Hepatocyte (in vitro differentiated cells): ENCODE measurements at regions not wholly inside any gene's neighbourhood (a gene's known extent, or its start where the extent isn't known, plus 50 kb on each side); places are given as distances from the start of the nearest gene placed in this dataset.

Experiments
- DNase-seq: peaks from one replicate; pipeline ENCODE4 v3.0.0-alpha.2; 2016; ENCODE audit warnings: low spot score
- H2AFZ ChIP-seq: fragments of 200-600 bp; sonication (generic); 2 replicates; pipeline ENCODE4 v1.6.0; 2016; ENCODE audit warnings: antibody characterized with exemption, mild to moderate bottlenecking
- H3K27ac ChIP-seq: fragments of 200-600 bp; sonication (generic); 2 replicates; pipeline ENCODE4 v1.5.1; 2016; ENCODE audit warnings: mild to moderate bottlenecking
- H3K27me3 ChIP-seq: fragments of 200-600 bp; sonication (generic); 2 replicates; pipeline ENCODE4 v1.6.1; 2016
- H3K36me3 ChIP-seq: fragments of 200-600 bp; sonication (generic); replicated peaks from 2 replicates; pipeline ENCODE4 v1.5.1; 2016; ENCODE audit warnings: low read depth; ENCODE audit not compliant: insufficient read depth
- H3K4me1 ChIP-seq: fragments of 200-600 bp; sonication (generic); 2 replicates; pipeline ENCODE4 v1.5.1; 2016; ENCODE audit warnings: mild to moderate bottlenecking, moderate library complexity; ENCODE audit not compliant: insufficient read depth
- H3K4me2 ChIP-seq: fragments of 200-600 bp; sonication (generic); 2 replicates; pipeline ENCODE4 v1.6.0; 2016
- H3K4me3 ChIP-seq: fragments of 200-600 bp; sonication (generic); 2 replicates; pipeline ENCODE4 v1.5.1; 2016; ENCODE audit warnings: mild to moderate bottlenecking
- H3K79me2 ChIP-seq: fragments of 200-600 bp; sonication (generic); 2 replicates; pipeline ENCODE4 v1.6.0; 2017; ENCODE audit warnings: mild to moderate bottlenecking
- H3K9me2 ChIP-seq: fragments of 200-600 bp; sonication (generic); replicated peaks from 2 replicates; pipeline ENCODE4 v1.6.0; 2017; ENCODE audit warnings: mild to moderate bottlenecking; ENCODE audit not compliant: insufficient read depth
- H3K9me3 ChIP-seq: fragments of 200-600 bp; sonication (generic); 2 replicates; pipeline ENCODE4 v1.5.1; 2016; ENCODE audit warnings: low read depth, mild to moderate bottlenecking
- H4K20me1 ChIP-seq: fragments of 200-600 bp; sonication (generic); 2 replicates; pipeline ENCODE4 v1.6.0; 2016; ENCODE audit warnings: mild to moderate bottlenecking; ENCODE audit not compliant: insufficient read depth, poor library complexity, severe bottlenecking
- EZH2 ChIP-seq: fragments of 200-600 bp; sonication (generic); IDR thresholded peaks from 2 replicates; pipeline ENCODE4 v1.6.1; 2016; ENCODE audit warnings: antibody characterized with exemption, mild to moderate bottlenecking, borderline replicate concordance
- EZH2phosphoT487 ChIP-seq: fragments of 200-600 bp; sonication (generic); IDR thresholded peaks from one replicate; pipeline ENCODE4 v1.6.1; 2018; ENCODE audit warnings: antibody characterized with exemption, mild to moderate bottlenecking, low read depth, moderate library complexity; ENCODE audit not compliant: unreplicated experiment, severe bottlenecking
- WGBS: methylation state at CpG from one replicate; pipeline ENCODE4 v1.1.6; 2016; ENCODE audit warnings: low lambda C conversion rate; ENCODE audit errors: missing lambda C conversion rate; 5-methylcytosine and 5-hydroxymethylcytosine counted together
- TF ChIP-seq, protein P1 (sequence below): fragments of 200-600 bp; sonication (generic); IDR thresholded peaks from 2 replicates; pipeline ENCODE4 v1.5.1; 2016; ENCODE audit warnings: antibody characterized with exemption, mild to moderate bottlenecking; ENCODE audit not compliant: poor library complexity

- H3K79me2 ChIP-seq: no peaks in the 10 kb centered on the region
- H4K20me1 ChIP-seq: no peaks in the 10 kb centered on the region
- no peak overlapping the region for H3K4me3 ChIP-seq
- H3K4me1 ChIP-seq: no peaks in the 10 kb centered on the region
- H2AFZ ChIP-seq: no peak overlapping the region
- no peaks in the 10 kb centered on the region for H3K9me3 ChIP-seq
- no peaks in the 10 kb centered on the region for H3K36me3 ChIP-seq
- no peak overlapping the region for H3K4me2 ChIP-seq
- peaks cover 3% of the 10 kb centered on the region for H3K27me3 ChIP-seq
- H3K27ac ChIP-seq: no peak overlapping the region
- TF ChIP-seq EZH2phosphoT487: no peak
- TF ChIP-seq EZH2: no peak
- TF ChIP-seq, protein P1, sequence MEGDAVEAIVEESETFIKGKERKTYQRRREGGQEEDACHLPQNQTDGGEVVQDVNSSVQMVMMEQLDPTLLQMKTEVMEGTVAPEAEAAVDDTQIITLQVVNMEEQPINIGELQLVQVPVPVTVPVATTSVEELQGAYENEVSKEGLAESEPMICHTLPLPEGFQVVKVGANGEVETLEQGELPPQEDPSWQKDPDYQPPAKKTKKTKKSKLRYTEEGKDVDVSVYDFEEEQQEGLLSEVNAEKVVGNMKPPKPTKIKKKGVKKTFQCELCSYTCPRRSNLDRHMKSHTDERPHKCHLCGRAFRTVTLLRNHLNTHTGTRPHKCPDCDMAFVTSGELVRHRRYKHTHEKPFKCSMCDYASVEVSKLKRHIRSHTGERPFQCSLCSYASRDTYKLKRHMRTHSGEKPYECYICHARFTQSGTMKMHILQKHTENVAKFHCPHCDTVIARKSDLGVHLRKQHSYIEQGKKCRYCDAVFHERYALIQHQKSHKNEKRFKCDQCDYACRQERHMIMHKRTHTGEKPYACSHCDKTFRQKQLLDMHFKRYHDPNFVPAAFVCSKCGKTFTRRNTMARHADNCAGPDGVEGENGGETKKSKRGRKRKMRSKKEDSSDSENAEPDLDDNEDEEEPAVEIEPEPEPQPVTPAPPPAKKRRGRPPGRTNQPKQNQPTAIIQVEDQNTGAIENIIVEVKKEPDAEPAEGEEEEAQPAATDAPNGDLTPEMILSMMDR: no peak
- no peak for DNase-seq
- H3K9me2 ChIP-seq: no peaks in the 10 kb centered on the region
Measured at GRCh38 chr14:76669770-76670169, 91.5 kb upstream of the VASH1 start.

DNA sequence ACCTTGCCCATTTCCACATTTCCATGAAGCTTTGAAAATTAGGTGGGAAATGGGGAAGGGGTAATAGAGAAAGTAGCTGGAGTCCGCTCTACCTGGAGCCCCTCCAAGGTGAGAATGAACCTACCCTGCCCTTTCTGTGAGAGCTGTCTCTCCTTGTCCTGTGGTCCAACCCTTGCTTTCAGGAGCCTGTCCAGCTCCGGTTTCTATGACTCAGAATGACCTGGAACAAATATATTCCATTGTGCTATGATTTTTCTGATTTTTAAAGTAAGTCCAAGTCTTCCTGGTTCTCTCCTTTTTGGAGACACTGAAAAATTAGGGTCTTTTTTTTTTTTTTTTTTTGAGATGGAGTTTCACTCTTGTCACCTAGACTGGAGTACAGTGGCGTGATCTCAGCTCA, 89.1 kb upstream of the VASH1 start:
- no peaks in the 10 kb centered on the region for H3K9me2 ChIP-seq
- no peak overlapping the region for H3K27ac ChIP-seq
- H3K27me3 ChIP-seq: peaks cover 3% of the 10 kb centered on the region
- no peaks in the 10 kb centered on the region for H4K20me1 ChIP-seq
- WGBS: 91% methylated on average over 3 of the region's 3 CpGs
- H3K4me1 ChIP-seq: no peaks in the 10 kb centered on the region
- no peaks in the 10 kb centered on the region for H3K79me2 ChIP-seq
- DNase-seq: no peak
- H2AFZ ChIP-seq: no peak overlapping the region
- H3K9me3 ChIP-seq: no peaks in the 10 kb centered on the region
- no peak overlapping the region for H3K4me2 ChIP-seq
- TF ChIP-seq EZH2phosphoT487 (no peak), EZH2 (no peak)
- TF ChIP-seq, protein P1: no peak
- H3K4me3 ChIP-seq: no peak overlapping the region
- H3K36me3 ChIP-seq: no peaks in the 10 kb centered on the region

DNA sequence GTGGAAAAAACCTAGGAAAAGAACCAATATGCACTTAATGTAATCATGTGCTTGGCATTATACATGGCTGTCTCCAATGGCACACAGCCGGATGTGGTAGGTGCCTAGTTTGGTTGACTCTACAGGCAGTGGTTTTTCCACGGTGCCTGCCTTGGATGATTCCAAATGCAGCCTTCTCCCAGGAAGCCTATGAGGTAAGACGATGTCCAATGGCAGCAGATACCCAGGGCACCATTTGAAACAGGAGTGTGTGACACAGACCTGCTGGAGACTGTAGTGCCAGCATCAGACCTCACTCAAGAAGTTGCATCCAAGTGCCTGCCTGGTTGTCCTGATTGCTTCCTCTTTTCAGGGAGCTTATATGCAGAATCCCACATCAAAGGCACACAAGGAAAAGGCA, 88.0 kb upstream of the VASH1 start:
- Histone ChIP-seq H3K4me3 (no peak overlapping the region), H3K9me2 (no peaks in the 10 kb centered on the region), H2AFZ (no peak overlapping the region), H3K36me3 (no peaks in the 10 kb centered on the region), H3K9me3 (no peaks in the 10 kb centered on the region), H3K4me2 (no peak overlapping the region), H3K79me2 (no peaks in the 10 kb centered on the region), H3K27me3 (peaks cover 3% of the 10 kb centered on the region), H4K20me1 (no peaks in the 10 kb centered on the region), H3K4me1 (no peaks in the 10 kb centered on the region), H3K27ac (no peak overlapping the region)
- WGBS: 91% methylated on average over 3 of the region's 3 CpGs
- DNase-seq: no peak
- TF ChIP-seq, protein P1: no peak
- TF ChIP-seq EZH2phosphoT487 (no peak), EZH2 (no peak)

- no peak overlapping the region for H2AFZ ChIP-seq
- H3K9me2 ChIP-seq: no peaks in the 10 kb centered on the region
- no peak overlapping the region for H3K4me2 ChIP-seq
- H3K79me2 ChIP-seq: no peaks in the 10 kb centered on the region
- 77% methylated on average over 11 of the region's 11 CpGs for WGBS
- H4K20me1 ChIP-seq: no peaks in the 10 kb centered on the region
- H3K4me1 ChIP-seq: no peaks in the 10 kb centered on the region
- H3K36me3 ChIP-seq: no peaks in the 10 kb centered on the region
- H3K9me3 ChIP-seq: no peaks in the 10 kb centered on the region
- no peak for TF ChIP-seq EZH2phosphoT487
- TF ChIP-seq, protein P1: no peak
- TF ChIP-seq EZH2: no peak
- no peak for DNase-seq
- peaks cover 3% of the 10 kb centered on the region for H3K27me3 ChIP-seq
- H3K27ac ChIP-seq: no peak overlapping the region
- no peak overlapping the region for H3K4me3 ChIP-seq
Measured at GRCh38 chr14:76675046-76675445, 86.2 kb upstream of the VASH1 start.
